Glutamatergic neuron (in vitro differentiated cells): ENCODE measurements at regions not wholly inside any gene's neighbourhood (a gene's known extent, or its start where the extent isn't known, plus 50 kb on each side); places are given as distances from the start of the nearest gene placed in this dataset.

Experiments used
- DNase-seq: peaks from one replicate; pipeline ENCODE4 v3.0.0; 2022
- H3K27ac Mint-ChIP-seq: one replicate; pipeline ENCODE4 v1.8.0; 2020; ENCODE audit warnings: mild to moderate bottlenecking, mixed read lengths, inconsistent platforms; ENCODE audit not compliant: unreplicated experiment
- H3K27me3 Mint-ChIP-seq: one replicate; pipeline ENCODE4 v1.8.0; 2020; ENCODE audit warnings: mild to moderate bottlenecking, moderate library complexity, mixed read lengths, inconsistent platforms; ENCODE audit not compliant: unreplicated experiment
- H3K36me3 Mint-ChIP-seq: one replicate; pipeline ENCODE4 v1.8.0; 2020; ENCODE audit warnings: mild to moderate bottlenecking, mixed read lengths, inconsistent platforms; ENCODE audit not compliant: unreplicated experiment
- H3K4me1 Mint-ChIP-seq: one replicate; pipeline ENCODE4 v1.8.0; 2020; ENCODE audit warnings: mild to moderate bottlenecking, low read depth, mixed read lengths, inconsistent platforms; ENCODE audit not compliant: unreplicated experiment
- H3K4me3 Mint-ChIP-seq: one replicate; pipeline ENCODE4 v1.8.0; 2020; ENCODE audit warnings: mild to moderate bottlenecking, mixed read lengths, inconsistent platforms; ENCODE audit not compliant: unreplicated experiment
- H3K9me3 Mint-ChIP-seq: one replicate; pipeline ENCODE4 v1.8.0; 2020; ENCODE audit warnings: mild to moderate bottlenecking, moderate library complexity, mixed read lengths, inconsistent platforms; ENCODE audit not compliant: unreplicated experiment
- TF ChIP-seq, protein P1 (sequence below): fragments of 200-600 bp; sonication (generic); IDR thresholded peaks from one replicate; pipeline ENCODE4 v1.5.0; 2021; ENCODE audit not compliant: partially characterized antibody, unreplicated experiment

DNA sequence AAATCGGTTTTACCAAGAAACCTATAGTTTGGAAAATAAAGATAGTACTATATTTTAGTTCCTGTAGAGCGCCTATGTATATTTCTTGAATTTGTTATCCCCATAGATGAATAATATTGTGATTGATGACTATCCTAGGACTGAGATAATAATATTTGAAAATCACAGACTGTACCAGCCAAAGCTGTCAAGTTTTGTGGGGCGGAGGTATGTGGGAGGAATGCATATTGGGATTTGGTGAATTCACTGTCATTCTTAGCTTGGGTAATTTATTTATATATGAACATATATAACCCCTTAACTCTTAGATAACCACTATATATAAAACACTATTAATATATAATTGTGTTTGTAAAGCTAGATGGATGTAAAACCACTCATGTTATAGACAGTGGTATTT is 205.5 kb upstream of the ARSJ start:
- H3K27ac Mint-ChIP-seq, result no peak overlapping the region
- H3K9me3 Mint-ChIP-seq, result peaks cover 7% of the 10 kb centered on the region
- no peak for DNase-seq
- H3K4me1 Mint-ChIP-seq, result no peaks in the 10 kb centered on the region
- no peak overlapping the region for H3K4me3 Mint-ChIP-seq
- no peaks in the 10 kb centered on the region for H3K27me3 Mint-ChIP-seq
- H3K36me3 Mint-ChIP-seq, result peaks cover 15% of the 10 kb centered on the region
- TF ChIP-seq, protein P1, sequence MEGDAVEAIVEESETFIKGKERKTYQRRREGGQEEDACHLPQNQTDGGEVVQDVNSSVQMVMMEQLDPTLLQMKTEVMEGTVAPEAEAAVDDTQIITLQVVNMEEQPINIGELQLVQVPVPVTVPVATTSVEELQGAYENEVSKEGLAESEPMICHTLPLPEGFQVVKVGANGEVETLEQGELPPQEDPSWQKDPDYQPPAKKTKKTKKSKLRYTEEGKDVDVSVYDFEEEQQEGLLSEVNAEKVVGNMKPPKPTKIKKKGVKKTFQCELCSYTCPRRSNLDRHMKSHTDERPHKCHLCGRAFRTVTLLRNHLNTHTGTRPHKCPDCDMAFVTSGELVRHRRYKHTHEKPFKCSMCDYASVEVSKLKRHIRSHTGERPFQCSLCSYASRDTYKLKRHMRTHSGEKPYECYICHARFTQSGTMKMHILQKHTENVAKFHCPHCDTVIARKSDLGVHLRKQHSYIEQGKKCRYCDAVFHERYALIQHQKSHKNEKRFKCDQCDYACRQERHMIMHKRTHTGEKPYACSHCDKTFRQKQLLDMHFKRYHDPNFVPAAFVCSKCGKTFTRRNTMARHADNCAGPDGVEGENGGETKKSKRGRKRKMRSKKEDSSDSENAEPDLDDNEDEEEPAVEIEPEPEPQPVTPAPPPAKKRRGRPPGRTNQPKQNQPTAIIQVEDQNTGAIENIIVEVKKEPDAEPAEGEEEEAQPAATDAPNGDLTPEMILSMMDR, result no peak

DNA sequence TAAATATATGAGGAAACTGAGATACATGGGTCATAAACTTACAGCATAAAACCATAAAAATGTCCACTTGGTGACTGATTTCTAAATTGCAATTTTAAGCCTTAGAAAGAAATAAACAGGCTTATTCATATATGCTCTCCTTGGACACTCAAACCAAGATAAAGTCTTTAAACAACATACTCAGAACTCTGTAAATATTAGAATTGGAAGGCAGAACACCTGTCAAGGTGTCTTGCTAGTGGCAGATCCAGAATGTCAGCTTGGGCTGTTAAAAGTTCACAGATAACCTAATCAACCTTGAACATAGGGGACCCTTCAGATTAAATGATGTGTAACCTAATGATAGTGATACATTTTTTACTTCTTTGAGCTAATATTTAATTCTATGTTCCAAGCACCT is 208.1 kb upstream of the ARSJ start:
- no peak for DNase-seq
- H3K4me3 Mint-ChIP-seq, result no peak overlapping the region
- H3K9me3 Mint-ChIP-seq, result peaks cover 1% of the 10 kb centered on the region
- TF ChIP-seq, protein P1, result no peak
- no peaks in the 10 kb centered on the region for H3K4me1 Mint-ChIP-seq
- peaks cover 8% of the 10 kb centered on the region for H3K36me3 Mint-ChIP-seq
- no peak overlapping the region for H3K27ac Mint-ChIP-seq
- no peaks in the 10 kb centered on the region for H3K27me3 Mint-ChIP-seq

DNA sequence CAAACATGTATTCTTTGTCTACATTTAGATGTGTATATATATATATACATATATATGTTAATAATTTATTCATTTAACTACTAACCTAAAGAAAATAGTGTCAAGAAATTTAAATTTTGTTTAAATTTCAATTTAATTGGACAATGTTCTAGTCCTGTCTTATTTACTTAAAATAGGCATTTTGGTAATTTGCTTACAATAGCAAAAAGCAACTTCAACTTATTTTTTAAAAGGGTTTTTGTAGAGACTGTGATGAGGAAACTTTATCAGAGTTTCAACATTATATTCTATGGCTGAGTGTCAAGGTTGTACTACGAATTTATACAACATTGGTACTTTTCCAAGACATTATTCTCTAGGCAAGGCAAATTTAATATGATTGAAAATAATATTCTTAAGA is 212.0 kb upstream of the ARSJ start:
- Mint-ChIP-seq H3K9me3 (no peaks in the 10 kb centered on the region), H3K4me1 (no peaks in the 10 kb centered on the region), H3K36me3 (no peaks in the 10 kb centered on the region), H3K27ac (no peak overlapping the region), H3K27me3 (no peaks in the 10 kb centered on the region), H3K4me3 (no peak overlapping the region)
- TF ChIP-seq, protein P1, result no peak
- no peak for DNase-seq

DNA sequence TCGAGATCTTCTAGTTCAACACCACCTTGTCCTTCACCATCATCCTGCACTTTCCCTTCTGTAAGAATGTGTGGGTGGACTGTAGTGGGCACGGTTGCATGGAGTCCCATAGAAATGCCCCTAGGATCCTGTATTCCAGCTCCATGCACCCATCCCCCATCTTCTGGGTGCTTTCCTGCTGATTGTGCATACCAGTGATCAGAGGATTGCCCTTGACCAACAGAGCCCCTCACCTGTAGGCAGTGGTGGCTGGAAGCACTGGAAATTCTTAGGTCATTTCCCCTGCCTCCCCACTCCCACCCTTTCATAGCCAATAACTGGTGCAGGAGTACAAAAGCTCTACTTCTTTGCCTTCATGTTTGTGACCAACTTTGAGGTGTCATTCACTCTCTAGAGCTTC is 213.4 kb upstream of the ARSJ start:
- no peaks in the 10 kb centered on the region for H3K27me3 Mint-ChIP-seq
- DNase-seq, result no peak
- H3K4me3 Mint-ChIP-seq, result no peak overlapping the region
- no peaks in the 10 kb centered on the region for H3K36me3 Mint-ChIP-seq
- TF ChIP-seq, protein P1, result no peak
- no peaks in the 10 kb centered on the region for H3K9me3 Mint-ChIP-seq
- no peak overlapping the region for H3K27ac Mint-ChIP-seq
- no peaks in the 10 kb centered on the region for H3K4me1 Mint-ChIP-seq

DNA sequence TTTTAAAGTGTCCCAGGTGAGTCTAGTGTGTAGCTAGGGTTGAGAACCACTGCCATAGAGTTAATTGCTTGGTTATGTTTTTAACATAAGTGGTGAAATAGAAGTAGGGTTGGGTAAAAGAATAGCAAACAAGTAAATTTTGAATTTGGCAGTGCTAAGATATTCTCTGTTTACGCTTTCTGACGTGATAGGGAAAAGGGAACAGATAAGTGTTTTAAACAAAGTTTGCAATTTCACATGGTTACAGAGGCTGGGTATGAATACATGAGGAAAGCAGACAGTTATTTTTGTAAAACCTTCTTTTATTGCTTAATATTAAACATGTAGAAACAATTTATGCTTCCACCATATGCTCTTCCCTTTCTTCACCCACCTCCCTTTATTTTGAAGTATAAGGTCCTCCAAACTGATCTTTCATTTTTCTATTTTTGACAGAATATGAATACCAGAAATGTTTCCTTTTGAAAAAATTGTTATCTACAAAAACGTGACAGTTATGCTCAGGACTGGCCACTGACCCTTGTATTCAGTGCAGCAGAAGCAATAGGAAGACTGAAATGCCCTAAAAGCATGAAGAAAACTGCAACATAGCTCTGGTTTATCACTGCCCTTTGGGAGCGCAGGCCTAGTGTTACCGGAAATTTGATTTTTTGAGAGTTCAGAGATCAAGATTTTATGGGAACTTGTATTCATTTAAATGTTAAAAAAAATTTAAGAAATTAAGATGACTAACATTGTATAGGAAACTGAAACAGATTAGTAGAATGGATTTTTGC is 214.4 kb upstream of the ARSJ start:
- H3K4me1 Mint-ChIP-seq, result no peaks in the 10 kb centered on the region
- DNase-seq, result no peak
- H3K4me3 Mint-ChIP-seq, result no peak overlapping the region
- H3K36me3 Mint-ChIP-seq, result no peaks in the 10 kb centered on the region
- no peak overlapping the region for H3K27ac Mint-ChIP-seq
- H3K9me3 Mint-ChIP-seq, result no peaks in the 10 kb centered on the region
- no peaks in the 10 kb centered on the region for H3K27me3 Mint-ChIP-seq
- TF ChIP-seq, protein P1, result no peak
